ENCODE measurements at regions not wholly inside any gene's neighbourhood (a gene's known extent, or its start where the extent isn't known, plus 50 kb on each side); places are given as distances from the start of the nearest gene placed in this dataset.

DNA sequence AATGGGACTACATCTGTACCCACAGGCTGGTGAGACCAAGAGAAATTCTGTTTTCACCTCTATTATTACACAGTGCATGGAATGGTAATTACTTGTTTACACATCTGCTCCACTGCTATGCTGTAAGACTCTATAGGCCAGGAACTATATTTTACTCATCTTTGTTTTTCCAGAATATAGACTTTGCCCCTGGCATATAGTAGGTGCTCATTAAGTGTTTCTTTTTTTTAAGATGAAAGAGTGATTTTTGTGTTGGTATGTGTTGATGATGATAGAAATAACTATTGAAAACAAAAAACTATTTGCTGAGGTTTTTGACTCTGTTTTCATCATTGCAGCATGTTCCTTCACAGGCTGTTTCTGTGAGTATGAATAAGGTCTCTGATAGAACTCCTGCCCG is 294.7 kb downstream of the CSNK1G3 start:
- TF ChIP-seq, protein P1, sequence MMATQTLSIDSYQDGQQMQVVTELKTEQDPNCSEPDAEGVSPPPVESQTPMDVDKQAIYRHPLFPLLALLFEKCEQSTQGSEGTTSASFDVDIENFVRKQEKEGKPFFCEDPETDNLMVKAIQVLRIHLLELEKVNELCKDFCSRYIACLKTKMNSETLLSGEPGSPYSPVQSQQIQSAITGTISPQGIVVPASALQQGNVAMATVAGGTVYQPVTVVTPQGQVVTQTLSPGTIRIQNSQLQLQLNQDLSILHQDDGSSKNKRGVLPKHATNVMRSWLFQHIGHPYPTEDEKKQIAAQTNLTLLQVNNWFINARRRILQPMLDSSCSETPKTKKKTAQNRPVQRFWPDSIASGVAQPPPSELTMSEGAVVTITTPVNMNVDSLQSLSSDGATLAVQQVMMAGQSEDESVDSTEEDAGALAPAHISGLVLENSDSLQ (IDR thresholded peaks at IDR 0.05): no peak
- TF ChIP-seq, protein P2, sequence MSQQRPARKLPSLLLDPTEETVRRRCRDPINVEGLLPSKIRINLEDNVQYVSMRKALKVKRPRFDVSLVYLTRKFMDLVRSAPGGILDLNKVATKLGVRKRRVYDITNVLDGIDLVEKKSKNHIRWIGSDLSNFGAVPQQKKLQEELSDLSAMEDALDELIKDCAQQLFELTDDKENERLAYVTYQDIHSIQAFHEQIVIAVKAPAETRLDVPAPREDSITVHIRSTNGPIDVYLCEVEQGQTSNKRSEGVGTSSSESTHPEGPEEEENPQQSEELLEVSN (IDR thresholded peaks at IDR 0.05; ENCODE audit: borderline replicate concordance in 1 of 2, extremely low read depth in 1 of 2, insufficient read depth in 1 of 2, insufficient read length in 1 of 2, low read depth in 1 of 2, low read length in 1 of 2, poor library complexity in 1 of 2, severe bottlenecking in 1 of 2): no peak
- TF ChIP-seq MCM5 (IDR thresholded peaks at IDR 0.05; ENCODE audit: low read depth): no peak
- TF ChIP-seq, protein P3, sequence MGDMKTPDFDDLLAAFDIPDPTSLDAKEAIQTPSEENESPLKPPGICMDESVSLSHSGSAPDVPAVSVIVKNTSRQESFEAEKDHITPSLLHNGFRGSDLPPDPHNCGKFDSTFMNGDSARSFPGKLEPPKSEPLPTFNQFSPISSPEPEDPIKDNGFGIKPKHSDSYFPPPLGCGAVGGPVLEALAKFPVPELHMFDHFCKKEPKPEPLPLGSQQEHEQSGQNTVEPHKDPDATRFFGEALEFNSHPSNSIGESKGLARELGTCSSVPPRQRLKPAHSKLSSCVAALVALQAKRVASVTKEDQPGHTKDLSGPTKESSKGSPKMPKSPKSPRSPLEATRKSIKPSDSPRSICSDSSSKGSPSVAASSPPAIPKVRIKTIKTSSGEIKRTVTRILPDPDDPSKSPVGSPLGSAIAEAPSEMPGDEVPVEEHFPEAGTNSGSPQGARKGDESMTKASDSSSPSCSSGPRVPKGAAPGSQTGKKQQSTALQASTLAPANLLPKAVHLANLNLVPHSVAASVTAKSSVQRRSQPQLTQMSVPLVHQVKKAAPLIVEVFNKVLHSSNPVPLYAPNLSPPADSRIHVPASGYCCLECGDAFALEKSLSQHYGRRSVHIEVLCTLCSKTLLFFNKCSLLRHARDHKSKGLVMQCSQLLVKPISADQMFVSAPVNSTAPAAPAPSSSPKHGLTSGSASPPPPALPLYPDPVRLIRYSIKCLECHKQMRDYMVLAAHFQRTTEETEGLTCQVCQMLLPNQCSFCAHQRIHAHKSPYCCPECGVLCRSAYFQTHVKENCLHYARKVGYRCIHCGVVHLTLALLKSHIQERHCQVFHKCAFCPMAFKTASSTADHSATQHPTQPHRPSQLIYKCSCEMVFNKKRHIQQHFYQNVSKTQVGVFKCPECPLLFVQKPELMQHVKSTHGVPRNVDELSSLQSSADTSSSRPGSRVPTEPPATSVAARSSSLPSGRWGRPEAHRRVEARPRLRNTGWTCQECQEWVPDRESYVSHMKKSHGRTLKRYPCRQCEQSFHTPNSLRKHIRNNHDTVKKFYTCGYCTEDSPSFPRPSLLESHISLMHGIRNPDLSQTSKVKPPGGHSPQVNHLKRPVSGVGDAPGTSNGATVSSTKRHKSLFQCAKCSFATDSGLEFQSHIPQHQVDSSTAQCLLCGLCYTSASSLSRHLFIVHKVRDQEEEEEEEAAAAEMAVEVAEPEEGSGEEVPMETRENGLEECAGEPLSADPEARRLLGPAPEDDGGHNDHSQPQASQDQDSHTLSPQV (IDR thresholded peaks at IDR 0.05): no peak
- TF ChIP-seq, protein P4, sequence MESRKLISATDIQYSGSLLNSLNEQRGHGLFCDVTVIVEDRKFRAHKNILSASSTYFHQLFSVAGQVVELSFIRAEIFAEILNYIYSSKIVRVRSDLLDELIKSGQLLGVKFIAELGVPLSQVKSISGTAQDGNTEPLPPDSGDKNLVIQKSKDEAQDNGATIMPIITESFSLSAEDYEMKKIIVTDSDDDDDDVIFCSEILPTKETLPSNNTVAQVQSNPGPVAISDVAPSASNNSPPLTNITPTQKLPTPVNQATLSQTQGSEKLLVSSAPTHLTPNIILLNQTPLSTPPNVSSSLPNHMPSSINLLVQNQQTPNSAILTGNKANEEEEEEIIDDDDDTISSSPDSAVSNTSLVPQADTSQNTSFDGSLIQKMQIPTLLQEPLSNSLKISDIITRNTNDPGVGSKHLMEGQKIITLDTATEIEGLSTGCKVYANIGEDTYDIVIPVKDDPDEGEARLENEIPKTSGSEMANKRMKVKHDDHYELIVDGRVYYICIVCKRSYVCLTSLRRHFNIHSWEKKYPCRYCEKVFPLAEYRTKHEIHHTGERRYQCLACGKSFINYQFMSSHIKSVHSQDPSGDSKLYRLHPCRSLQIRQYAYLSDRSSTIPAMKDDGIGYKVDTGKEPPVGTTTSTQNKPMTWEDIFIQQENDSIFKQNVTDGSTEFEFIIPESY (CRISPR knock-in tag; IDR thresholded peaks at IDR 0.05): no peak
- TF ChIP-seq, protein P5, sequence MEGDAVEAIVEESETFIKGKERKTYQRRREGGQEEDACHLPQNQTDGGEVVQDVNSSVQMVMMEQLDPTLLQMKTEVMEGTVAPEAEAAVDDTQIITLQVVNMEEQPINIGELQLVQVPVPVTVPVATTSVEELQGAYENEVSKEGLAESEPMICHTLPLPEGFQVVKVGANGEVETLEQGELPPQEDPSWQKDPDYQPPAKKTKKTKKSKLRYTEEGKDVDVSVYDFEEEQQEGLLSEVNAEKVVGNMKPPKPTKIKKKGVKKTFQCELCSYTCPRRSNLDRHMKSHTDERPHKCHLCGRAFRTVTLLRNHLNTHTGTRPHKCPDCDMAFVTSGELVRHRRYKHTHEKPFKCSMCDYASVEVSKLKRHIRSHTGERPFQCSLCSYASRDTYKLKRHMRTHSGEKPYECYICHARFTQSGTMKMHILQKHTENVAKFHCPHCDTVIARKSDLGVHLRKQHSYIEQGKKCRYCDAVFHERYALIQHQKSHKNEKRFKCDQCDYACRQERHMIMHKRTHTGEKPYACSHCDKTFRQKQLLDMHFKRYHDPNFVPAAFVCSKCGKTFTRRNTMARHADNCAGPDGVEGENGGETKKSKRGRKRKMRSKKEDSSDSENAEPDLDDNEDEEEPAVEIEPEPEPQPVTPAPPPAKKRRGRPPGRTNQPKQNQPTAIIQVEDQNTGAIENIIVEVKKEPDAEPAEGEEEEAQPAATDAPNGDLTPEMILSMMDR (IDR thresholded peaks at IDR 0.05 in 2 of 3, conservative IDR thresholded peaks at IDR 0.05 in 1 of 3; ENCODE audit: insufficient read depth in 2 of 3, low read depth in 1 of 3, low read length in 3 of 3): no peak
- no peak for TF ChIP-seq SMARCC2 (IDR thresholded peaks at IDR 0.05; ENCODE audit: low read depth)
- TF ChIP-seq EZH2 (IDR thresholded peaks at IDR 0.05; ENCODE audit: borderline replicate concordance, low read depth, low read length): no peak
- TF ChIP-seq, protein P6, sequence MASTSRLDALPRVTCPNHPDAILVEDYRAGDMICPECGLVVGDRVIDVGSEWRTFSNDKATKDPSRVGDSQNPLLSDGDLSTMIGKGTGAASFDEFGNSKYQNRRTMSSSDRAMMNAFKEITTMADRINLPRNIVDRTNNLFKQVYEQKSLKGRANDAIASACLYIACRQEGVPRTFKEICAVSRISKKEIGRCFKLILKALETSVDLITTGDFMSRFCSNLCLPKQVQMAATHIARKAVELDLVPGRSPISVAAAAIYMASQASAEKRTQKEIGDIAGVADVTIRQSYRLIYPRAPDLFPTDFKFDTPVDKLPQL (IDR thresholded peaks at IDR 0.05; ENCODE audit: extremely low read depth, insufficient read length): no peak
- TF ChIP-seq TCF7L2 (IDR thresholded peaks at IDR 0.05; ENCODE audit: low read depth, low read length): no peak
- TF ChIP-seq RAD21 (CRISPR knock-in tag; conservative IDR thresholded peaks at IDR 0.05 in 1 of 2, IDR thresholded peaks at IDR 0.05 in 1 of 2): no peak
- no peak for TF ChIP-seq POLR2A (conservative IDR thresholded peaks at IDR 0.05)
- TF ChIP-seq, protein P7, sequence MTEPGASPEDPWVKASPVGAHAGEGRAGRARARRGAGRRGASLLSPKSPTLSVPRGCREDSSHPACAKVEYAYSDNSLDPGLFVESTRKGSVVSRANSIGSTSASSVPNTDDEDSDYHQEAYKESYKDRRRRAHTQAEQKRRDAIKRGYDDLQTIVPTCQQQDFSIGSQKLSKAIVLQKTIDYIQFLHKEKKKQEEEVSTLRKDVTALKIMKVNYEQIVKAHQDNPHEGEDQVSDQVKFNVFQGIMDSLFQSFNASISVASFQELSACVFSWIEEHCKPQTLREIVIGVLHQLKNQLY (CRISPR knock-in tag; conservative IDR thresholded peaks at IDR 0.05): no peak
- TF ChIP-seq, protein P8, sequence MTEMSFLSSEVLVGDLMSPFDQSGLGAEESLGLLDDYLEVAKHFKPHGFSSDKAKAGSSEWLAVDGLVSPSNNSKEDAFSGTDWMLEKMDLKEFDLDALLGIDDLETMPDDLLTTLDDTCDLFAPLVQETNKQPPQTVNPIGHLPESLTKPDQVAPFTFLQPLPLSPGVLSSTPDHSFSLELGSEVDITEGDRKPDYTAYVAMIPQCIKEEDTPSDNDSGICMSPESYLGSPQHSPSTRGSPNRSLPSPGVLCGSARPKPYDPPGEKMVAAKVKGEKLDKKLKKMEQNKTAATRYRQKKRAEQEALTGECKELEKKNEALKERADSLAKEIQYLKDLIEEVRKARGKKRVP (CRISPR knock-in tag; IDR thresholded peaks at IDR 0.05): no peak

Data from K562 (cell line).